Gastrocnemius medialis (tissue), 4 donors: ENCODE measurements at regions not wholly inside any gene's neighbourhood (a gene's known extent, or its start where the extent isn't known, plus 50 kb on each side); places are given as distances from the start of the nearest gene placed in this dataset.

Experiments
- ATAC-seq, 2 donors: fragments of 150-250 bp; one replicate each; pipeline ENCODE4 v1.9.1; 2016
- DNase-seq, 2 donors: peaks; one replicate each; pipeline ENCODE4 v3.0.0-alpha.2; 2019
- H3K27ac ChIP-seq, 4 donors: fragments of 200-600 bp; sonication (generic); 1 replicate in 1 of 4; 2 replicates in 3 of 4; pipeline ENCODE4 v1.5.1; 2016 to 2018; ENCODE audit warnings: mild to moderate bottlenecking in 2 of 4, moderate library complexity in 1 of 4
- H3K27me3 ChIP-seq, 3 donors: fragments of 200-600 bp; sonication (generic) in 2 of 3; 1 replicate in 1 of 3; 2 replicates in 2 of 3; pipeline versions ENCODE4 v1.5.1 to v1.6.0; 2016 to 2019; ENCODE audit warnings: mild to moderate bottlenecking in 1 of 3, moderate library complexity in 1 of 3
- H3K36me3 ChIP-seq, 2 donors: fragments of 200-600 bp; sonication (generic) in 1 of 2; one replicate each; pipeline ENCODE4 v1.5.1; 2017 to 2018
- H3K4me1 ChIP-seq, 2 donors: fragments of 200-600 bp; sonication (generic) in 1 of 2; one replicate each; pipeline ENCODE4 v1.5.1; 2016 to 2017; ENCODE audit warnings: mild to moderate bottlenecking in 2 of 2
- H3K4me3 ChIP-seq, 4 donors: fragments of 200-600 bp; sonication (generic) in 3 of 4; 1 replicate in 1 of 4; 2 replicates in 3 of 4; pipeline ENCODE4 v1.5.1; 2016 to 2019; ENCODE audit warnings: mild to moderate bottlenecking in 2 of 4
- H3K9me3 ChIP-seq, 3 donors: fragments of 200-600 bp; sonication (generic) in 2 of 3; 1 replicate in 1 of 3; 2 replicates in 2 of 3; pipeline ENCODE4 v1.5.1; 2016 to 2019
- CTCF ChIP-seq, 5 experiments: fragments of 450-650 bp in 3 of 5; fragments of 200-600 bp in 2 of 5; sonication (generic) in 2 of 5; IDR thresholded peaks in 4 of 5; conservative IDR thresholded peaks in 1 of 5; 1 replicate in 4 of 5; 2 replicates in 1 of 5; pipeline ENCODE4 v1.5.1; 2016 to 2019; ENCODE audit warnings: antibody characterized with exemption in 5 of 5, mild to moderate bottlenecking in 3 of 5, moderate library complexity in 3 of 5
- POLR2A ChIP-seq, 2 donors: fragments of 450-650 bp; IDR thresholded peaks; one replicate each; pipeline ENCODE4 v1.6.1; 2017; ENCODE audit warnings: antibody characterized with exemption in 2 of 2, mild to moderate bottlenecking in 2 of 2, moderate library complexity in 2 of 2
- in situ Hi-C, 4 donors: fragments of 200-750 bp; cut with MboI; loops; one replicate each; pipeline versions ENCODE4 v1.15.0 to v1.8.0; 2017; ENCODE audit warnings: low sequenced_read_pairs in 4 of 4
- intact Hi-C: fragments of 100-400 bp; cut with DNase I; formaldehyde crosslinking; loops from one replicate; pipeline ENCODE4 v1.15.1; 2023; ENCODE audit warnings: low total_unique reads

GRCh38 chr3:182601597-182601996 is 191.7 kb upstream of the ATP11B start:
- Histone ChIP-seq H3K4me1 (no peaks in the 10 kb centered on the region), H3K4me3 (no peak overlapping the region), H3K9me3 (no peaks in the 10 kb centered on the region), H3K36me3 (no peaks in the 10 kb centered on the region), H3K27ac (no peak overlapping the region), H3K27me3 (no peaks in the 10 kb centered on the region)
- in situ Hi-C loops (no loop called here), intact Hi-C loops (no loop called here)
- ATAC-seq (no peak), DNase-seq (no peak)
- TF ChIP-seq POLR2A (IDR thresholded peaks at IDR 0.05), result no peak
- no peak for TF ChIP-seq CTCF (IDR thresholded peaks at IDR 0.05 in 4 of 5, conservative IDR thresholded peaks at IDR 0.05 in 1 of 5)

GRCh38 chr3:182603501-182603900 is 189.8 kb upstream of the ATP11B start:
- no peaks in the 10 kb centered on the region for H3K4me1 ChIP-seq
- intact Hi-C loops (no loop called here), in situ Hi-C loops (no loop called here)
- no peaks in the 10 kb centered on the region for H3K27me3 ChIP-seq
- DNase-seq, result no peak
- ATAC-seq, result no peak
- TF ChIP-seq CTCF (IDR thresholded peaks at IDR 0.05 in 4 of 5, conservative IDR thresholded peaks at IDR 0.05 in 1 of 5) (no peak), POLR2A (IDR thresholded peaks at IDR 0.05) (no peak)
- H3K4me3 ChIP-seq, result no peak overlapping the region
- no peaks in the 10 kb centered on the region for H3K9me3 ChIP-seq
- H3K36me3 ChIP-seq, result no peaks in the 10 kb centered on the region
- H3K27ac ChIP-seq, result no peak overlapping the region

- no peak overlapping the region for H3K27ac ChIP-seq
- no peaks in the 10 kb centered on the region for H3K36me3 ChIP-seq
- no peak overlapping the region for H3K4me3 ChIP-seq
- H3K9me3 ChIP-seq, result no peaks in the 10 kb centered on the region
- ATAC-seq (no peak), DNase-seq (no peak)
- in situ Hi-C loops (no loop called here), intact Hi-C loops (no loop called here)
- TF ChIP-seq CTCF (IDR thresholded peaks at IDR 0.05 in 4 of 5, conservative IDR thresholded peaks at IDR 0.05 in 1 of 5) (no peak), POLR2A (IDR thresholded peaks at IDR 0.05) (no peak)
- H3K27me3 ChIP-seq, result no peaks in the 10 kb centered on the region
- no peaks in the 10 kb centered on the region for H3K4me1 ChIP-seq
Observed at GRCh38 chr3:182605882-182606611, 187.3 kb upstream of the ATP11B start.

GRCh38 chr3:182606905-182607504 is 186.3 kb upstream of the ATP11B start:
- no peak overlapping the region for H3K4me3 ChIP-seq
- no peaks in the 10 kb centered on the region for H3K27me3 ChIP-seq
- in situ Hi-C loops, result no loop called here
- no peaks in the 10 kb centered on the region for H3K9me3 ChIP-seq
- TF ChIP-seq CTCF (IDR thresholded peaks at IDR 0.05 in 4 of 5, conservative IDR thresholded peaks at IDR 0.05 in 1 of 5), result no peak
- no peak for TF ChIP-seq POLR2A (IDR thresholded peaks at IDR 0.05)
- ATAC-seq, result no peak
- H3K4me1 ChIP-seq, result no peaks in the 10 kb centered on the region
- DNase-seq, result no peak
- no peak overlapping the region for H3K27ac ChIP-seq
- intact Hi-C loops, result no loop called here
- H3K36me3 ChIP-seq, result no peaks in the 10 kb centered on the region
